GM18505 (cell line): ENCODE measurements at regions not wholly inside any gene's neighbourhood (a gene's known extent, or its start where the extent isn't known, plus 50 kb on each side); places are given as distances from the start of the nearest gene placed in this dataset.

Experiments
- ATAC-seq: cut with Tn5 transposase; IDR thresholded peaks from one replicate; pipeline ENCODE4 v1.9.1; 2021; ENCODE audit not compliant: unreplicated experiment
- POLR2A ChIP-seq: IDR thresholded peaks from 4 replicates; pipeline ENCODE4 v1.6.1; 2011; ENCODE audit warnings: borderline replicate concordance; ENCODE audit not compliant: insufficient read depth, insufficient read length; ENCODE audit errors: extremely low read depth

GRCh38 chr16:73746554-73746953 lies 550.1 kb upstream of the PSMD7 start:
- no peak for TF ChIP-seq POLR2A
- no peak for ATAC-seq

- no peak for TF ChIP-seq POLR2A
- ATAC-seq: no peak
Observed at GRCh38 chr16:73743665-73744496, 552.7 kb upstream of the PSMD7 start.

GRCh38 chr16:73739049-73739769 lies 557.4 kb upstream of the PSMD7 start:
- ATAC-seq: no peak
- TF ChIP-seq POLR2A: no peak

GRCh38 chr16:73738266-73738665 lies 558.3 kb upstream of the PSMD7 start:
- no peak for ATAC-seq
- no peak for TF ChIP-seq POLR2A

GRCh38 chr16:73737637-73738036 lies 559.0 kb upstream of the PSMD7 start:
- no peak for TF ChIP-seq POLR2A
- ATAC-seq: no peak

GRCh38 chr16:73735954-73736353 lies 560.7 kb upstream of the PSMD7 start:
- TF ChIP-seq POLR2A: no peak

GRCh38 chr16:73735018-73735417 lies 561.6 kb upstream of the PSMD7 start:
- peak; percentile 56 for ATAC-seq
- no peak for TF ChIP-seq POLR2A

More at GRCh38 chr16:73735954-73736353, 560.7 kb upstream of the PSMD7 start:
- no peak for ATAC-seq

GRCh38 chr16:73732681-73733080 lies 563.9 kb upstream of the PSMD7 start:
- TF ChIP-seq POLR2A: no peak
- ATAC-seq: no peak

- no peak for TF ChIP-seq POLR2A
- no peak for ATAC-seq
Observed at GRCh38 chr16:73732143-73732542, 564.5 kb upstream of the PSMD7 start.

GRCh38 chr16:73730481-73731090 lies 566.0 kb upstream of the PSMD7 start:
- no peak for TF ChIP-seq POLR2A

GRCh38 chr16:73725156-73725555 lies 571.5 kb upstream of the PSMD7 start:
- ATAC-seq: no peak
- TF ChIP-seq POLR2A: no peak

More at GRCh38 chr16:73730481-73731090, 566.0 kb upstream of the PSMD7 start:
- ATAC-seq: no peak

GRCh38 chr16:73724503-73724902 lies 572.1 kb upstream of the PSMD7 start:
- ATAC-seq: no peak
- no peak for TF ChIP-seq POLR2A

- ATAC-seq: no peak
- no peak for TF ChIP-seq POLR2A
Observed at GRCh38 chr16:73717266-73717974, 579.2 kb upstream of the PSMD7 start.
